Gastroesophageal sphincter (tissue), 4 donors: ENCODE measurements at regions not wholly inside any gene's neighbourhood (a gene's known extent, or its start where the extent isn't known, plus 50 kb on each side); places are given as distances from the start of the nearest gene placed in this dataset.

ENCODE experiments used
- ATAC-seq: fragments of 150-250 bp; one replicate; pipeline ENCODE4 v1.9.1; 2016; ENCODE audit warnings: mild to moderate bottlenecking, moderate library complexity
- H3K27ac ChIP-seq, 4 donors: fragments of 200-600 bp; sonication (generic) in 3 of 4; 1 replicate in 3 of 4; 2 replicates in 1 of 4; pipeline ENCODE4 v1.5.1; 2016 to 2019
- H3K27me3 ChIP-seq: fragments of 200-600 bp; sonication (generic); one replicate; pipeline ENCODE4 v1.5.1; 2019
- H3K36me3 ChIP-seq, 2 donors: fragments of 200-600 bp; sonication (generic); one replicate each; pipeline ENCODE4 v1.5.1; 2019; ENCODE audit warnings: control low read depth in 1 of 2
- H3K4me1 ChIP-seq, 3 donors: fragments of 200-600 bp; sonication (generic); 1 replicate in 2 of 3; 2 replicates in 1 of 3; pipeline ENCODE4 v1.5.1; 2016 to 2019; ENCODE audit warnings: control low read depth in 2 of 3
- H3K4me3 ChIP-seq, 2 donors: fragments of 200-600 bp; sonication (generic); one replicate each; pipeline ENCODE4 v1.5.1; 2019; ENCODE audit warnings: mild to moderate bottlenecking in 1 of 2, moderate library complexity in 1 of 2
- H3K9me3 ChIP-seq, 3 donors: fragments of 200-600 bp; sonication (generic); one replicate each; pipeline ENCODE4 v1.5.1; 2017 to 2019; ENCODE audit warnings: control low read depth in 2 of 3
- EP300 ChIP-seq: sonication (generic); formaldehyde crosslinking; IDR thresholded peaks from one replicate; pipeline ENCODE4 v1.6.1; 2017; ENCODE audit warnings: antibody characterized with exemption, mild to moderate bottlenecking
- POLR2A ChIP-seq, 2 donors: fragments of 450-650 bp; IDR thresholded peaks; one replicate each; pipeline ENCODE4 v1.6.1; 2017; ENCODE audit warnings: antibody characterized with exemption in 2 of 2, mild to moderate bottlenecking in 2 of 2, moderate library complexity in 1 of 2
- POLR2AphosphoS5 ChIP-seq: sonication (generic); formaldehyde crosslinking; IDR thresholded peaks from one replicate; pipeline ENCODE4 v1.6.1; 2017; ENCODE audit warnings: antibody characterized with exemption
- WGBS, 2 donors: methylation state at CpG; one replicate each; pipeline ENCODE4 v1.1.5; 2018; ENCODE audit warnings: low coverage in 1 of 2; 5-methylcytosine and 5-hydroxymethylcytosine counted together
- TF ChIP-seq, protein P1 (sequence below), 4 experiments: fragments of 200-600 bp in 2 of 4; fragments of 450-650 bp in 2 of 4; sonication (generic) in 1 of 4; IDR thresholded peaks; one replicate each; pipeline ENCODE4 v1.5.1; 2017 to 2019; ENCODE audit warnings: antibody characterized with exemption in 4 of 4, mild to moderate bottlenecking in 2 of 4, moderate library complexity in 2 of 4

- H3K9me3 ChIP-seq: no peaks in the 10 kb centered on the region
- no peaks in the 10 kb centered on the region for H3K4me1 ChIP-seq
- 46 to 48% methylated on average over 1 of the region's 1 CpG for WGBS, 2 donors
- ATAC-seq: no peak
- H3K4me3 ChIP-seq: no peak overlapping the region
- H3K36me3 ChIP-seq: no peaks in the 10 kb centered on the region
- TF ChIP-seq POLR2A (IDR thresholded peaks at IDR 0.05): no peak
- TF ChIP-seq, protein P1, sequence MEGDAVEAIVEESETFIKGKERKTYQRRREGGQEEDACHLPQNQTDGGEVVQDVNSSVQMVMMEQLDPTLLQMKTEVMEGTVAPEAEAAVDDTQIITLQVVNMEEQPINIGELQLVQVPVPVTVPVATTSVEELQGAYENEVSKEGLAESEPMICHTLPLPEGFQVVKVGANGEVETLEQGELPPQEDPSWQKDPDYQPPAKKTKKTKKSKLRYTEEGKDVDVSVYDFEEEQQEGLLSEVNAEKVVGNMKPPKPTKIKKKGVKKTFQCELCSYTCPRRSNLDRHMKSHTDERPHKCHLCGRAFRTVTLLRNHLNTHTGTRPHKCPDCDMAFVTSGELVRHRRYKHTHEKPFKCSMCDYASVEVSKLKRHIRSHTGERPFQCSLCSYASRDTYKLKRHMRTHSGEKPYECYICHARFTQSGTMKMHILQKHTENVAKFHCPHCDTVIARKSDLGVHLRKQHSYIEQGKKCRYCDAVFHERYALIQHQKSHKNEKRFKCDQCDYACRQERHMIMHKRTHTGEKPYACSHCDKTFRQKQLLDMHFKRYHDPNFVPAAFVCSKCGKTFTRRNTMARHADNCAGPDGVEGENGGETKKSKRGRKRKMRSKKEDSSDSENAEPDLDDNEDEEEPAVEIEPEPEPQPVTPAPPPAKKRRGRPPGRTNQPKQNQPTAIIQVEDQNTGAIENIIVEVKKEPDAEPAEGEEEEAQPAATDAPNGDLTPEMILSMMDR (IDR thresholded peaks at IDR 0.05): no peak
- no peak for TF ChIP-seq EP300
- TF ChIP-seq POLR2AphosphoS5: no peak
- H3K27ac ChIP-seq: no peak overlapping the region
- H3K27me3 ChIP-seq: no peaks in the 10 kb centered on the region
Measured at GRCh38 chr9:73549991-73550390, 398.3 kb downstream of the ANXA1 start.

DNA sequence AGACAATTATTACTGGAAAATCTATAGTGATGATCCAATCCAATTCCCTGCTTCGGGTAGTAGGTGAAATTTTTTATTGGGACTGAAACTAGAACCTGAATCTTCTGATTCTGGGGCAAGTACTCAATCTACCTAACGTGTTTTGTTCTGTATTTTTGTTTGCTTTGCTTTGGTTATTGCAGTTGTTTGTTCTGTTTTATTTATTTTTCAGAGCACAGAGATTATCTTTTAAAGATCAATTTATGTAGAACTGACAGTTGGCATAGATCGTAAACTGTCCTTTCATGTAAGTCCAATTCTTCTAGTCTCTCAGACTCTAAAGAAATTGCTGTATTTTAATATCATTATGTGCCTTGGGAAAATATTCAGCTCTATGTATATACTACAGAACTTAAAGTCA is 401.6 kb downstream of the ANXA1 start:
- no peak for TF ChIP-seq POLR2AphosphoS5
- TF ChIP-seq EP300: no peak
- TF ChIP-seq, protein P1 (IDR thresholded peaks at IDR 0.05): no peak
- TF ChIP-seq POLR2A (IDR thresholded peaks at IDR 0.05): no peak
- Histone ChIP-seq H3K27ac (no peak overlapping the region), H3K4me1 (no peaks in the 10 kb centered on the region), H3K36me3 (no peaks in the 10 kb centered on the region), H3K4me3 (no peak overlapping the region), H3K9me3 (no peaks in the 10 kb centered on the region), H3K27me3 (no peaks in the 10 kb centered on the region)
- no peak for ATAC-seq
- WGBS, 2 donors: 29 to 53% methylated on average over 2 to 3 of the region's 3 CpGs

DNA sequence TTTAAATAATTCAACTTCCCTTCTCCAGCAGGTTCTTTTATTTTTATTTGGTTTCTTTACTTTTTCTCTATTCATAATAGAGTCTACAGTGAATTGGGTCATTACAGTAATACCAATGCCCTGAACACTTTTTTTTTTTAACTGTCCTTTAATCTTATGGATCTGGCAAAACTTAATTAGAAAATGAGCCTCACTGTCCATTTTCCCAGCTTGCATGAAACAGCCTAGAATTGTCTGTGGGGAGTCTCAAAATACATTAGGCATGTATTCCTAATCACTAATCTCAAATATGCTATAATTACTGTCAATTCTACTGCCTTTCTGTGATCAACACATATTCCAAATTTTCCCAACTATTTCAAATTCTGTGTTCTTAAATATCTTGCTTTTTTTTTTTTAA is 406.8 kb downstream of the ANXA1 start:
- ATAC-seq: no peak
- Histone ChIP-seq H3K27me3 (no peaks in the 10 kb centered on the region), H3K27ac (no peak overlapping the region), H3K4me1 (no peaks in the 10 kb centered on the region), H3K4me3 (no peak overlapping the region), H3K9me3 (no peaks in the 10 kb centered on the region), H3K36me3 (no peaks in the 10 kb centered on the region)
- TF ChIP-seq, protein P1 (IDR thresholded peaks at IDR 0.05): no peak
- TF ChIP-seq POLR2AphosphoS5 (no peak), EP300 (no peak), POLR2A (IDR thresholded peaks at IDR 0.05) (no peak)

DNA sequence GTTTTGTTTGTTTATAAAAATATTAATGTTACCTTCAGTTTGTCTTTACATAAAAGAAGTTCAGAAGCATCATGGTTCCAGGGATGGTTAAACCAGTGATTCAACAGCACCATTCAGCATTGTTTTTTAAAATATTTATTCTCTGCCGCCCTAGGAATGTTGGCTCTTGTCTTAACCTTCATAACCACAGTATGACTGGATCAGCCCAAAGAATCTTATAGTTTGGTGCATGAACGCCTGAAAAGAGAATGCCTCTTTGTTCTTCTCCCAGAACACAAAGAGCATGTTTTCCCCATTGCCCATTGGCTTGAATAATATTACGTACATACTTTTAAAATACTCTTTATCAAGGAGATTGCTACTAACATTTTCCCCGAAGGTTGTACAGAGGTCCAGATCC is 413.4 kb downstream of the ANXA1 start:
- 73 to 84% methylated on average over 4 of the region's 4 CpGs for WGBS, 2 donors
- Histone ChIP-seq H3K4me3 (no peak overlapping the region), H3K27me3 (no peaks in the 10 kb centered on the region), H3K4me1 (no peaks in the 10 kb centered on the region), H3K27ac (no peak overlapping the region), H3K36me3 (no peaks in the 10 kb centered on the region), H3K9me3 (no peaks in the 10 kb centered on the region)
- ATAC-seq: no peak
- TF ChIP-seq EP300 (no peak), POLR2AphosphoS5 (no peak)
- TF ChIP-seq, protein P1 (IDR thresholded peaks at IDR 0.05): no peak

GRCh38 chr9:73565833-73566465 is 414.3 kb downstream of the ANXA1 start:
- Histone ChIP-seq H3K36me3 (no peaks in the 10 kb centered on the region), H3K4me1 (no peaks in the 10 kb centered on the region), H3K4me3 (no peak overlapping the region), H3K9me3 (no peaks in the 10 kb centered on the region), H3K27me3 (no peaks in the 10 kb centered on the region), H3K27ac (no peak overlapping the region)
- no peak for TF ChIP-seq POLR2A (IDR thresholded peaks at IDR 0.05)
- TF ChIP-seq, protein P1 (IDR thresholded peaks at IDR 0.05): no peak
- TF ChIP-seq POLR2AphosphoS5: no peak
- TF ChIP-seq EP300: no peak
- ATAC-seq: no peak
